Transverse colon (tissue), 4 donors: ENCODE measurements at regions not wholly inside any gene's neighbourhood (a gene's known extent, or its start where the extent isn't known, plus 50 kb on each side); places are given as distances from the start of the nearest gene placed in this dataset.

Experiments used
- POLR2AphosphoS5 ChIP-seq, 3 donors: sonication (generic); formaldehyde crosslinking; IDR thresholded peaks; one replicate each; pipeline ENCODE4 v1.6.1; 2016; ENCODE audit warnings: antibody characterized with exemption in 3 of 3
- TF ChIP-seq, protein P1 (sequence below), 5 experiments: fragments of 200-600 bp in 3 of 5; fragments of 450-650 bp in 2 of 5; sonication (generic) in 3 of 5; IDR thresholded peaks; 1 replicate in 2 of 5; 2 replicates in 3 of 5; pipeline ENCODE4 v1.5.1; 2016 to 2017; ENCODE audit warnings: antibody characterized with exemption in 5 of 5, inconsistent platforms in 3 of 5, mild to moderate bottlenecking in 2 of 5, moderate library complexity in 1 of 5

DNA sequence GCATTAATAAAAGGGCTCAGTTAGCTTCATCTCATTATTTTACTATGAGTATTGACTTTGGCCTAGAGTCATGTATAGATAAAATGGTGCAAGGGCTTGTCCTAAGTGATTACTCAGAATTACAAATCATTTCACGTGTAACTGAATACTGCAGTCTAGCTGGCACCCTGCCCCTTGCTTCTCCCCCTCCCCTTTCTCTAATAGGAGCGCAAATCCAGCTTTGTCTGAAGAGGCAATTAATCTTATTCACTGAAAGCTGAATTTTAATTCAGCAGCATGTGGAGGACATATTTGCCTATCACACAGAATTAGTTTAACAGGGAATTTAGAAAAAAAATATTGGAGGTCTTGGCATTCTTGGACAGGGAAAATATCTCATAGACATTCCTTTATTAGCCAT is 412.1 kb upstream of the DPH6 start:
- TF ChIP-seq, protein P1, sequence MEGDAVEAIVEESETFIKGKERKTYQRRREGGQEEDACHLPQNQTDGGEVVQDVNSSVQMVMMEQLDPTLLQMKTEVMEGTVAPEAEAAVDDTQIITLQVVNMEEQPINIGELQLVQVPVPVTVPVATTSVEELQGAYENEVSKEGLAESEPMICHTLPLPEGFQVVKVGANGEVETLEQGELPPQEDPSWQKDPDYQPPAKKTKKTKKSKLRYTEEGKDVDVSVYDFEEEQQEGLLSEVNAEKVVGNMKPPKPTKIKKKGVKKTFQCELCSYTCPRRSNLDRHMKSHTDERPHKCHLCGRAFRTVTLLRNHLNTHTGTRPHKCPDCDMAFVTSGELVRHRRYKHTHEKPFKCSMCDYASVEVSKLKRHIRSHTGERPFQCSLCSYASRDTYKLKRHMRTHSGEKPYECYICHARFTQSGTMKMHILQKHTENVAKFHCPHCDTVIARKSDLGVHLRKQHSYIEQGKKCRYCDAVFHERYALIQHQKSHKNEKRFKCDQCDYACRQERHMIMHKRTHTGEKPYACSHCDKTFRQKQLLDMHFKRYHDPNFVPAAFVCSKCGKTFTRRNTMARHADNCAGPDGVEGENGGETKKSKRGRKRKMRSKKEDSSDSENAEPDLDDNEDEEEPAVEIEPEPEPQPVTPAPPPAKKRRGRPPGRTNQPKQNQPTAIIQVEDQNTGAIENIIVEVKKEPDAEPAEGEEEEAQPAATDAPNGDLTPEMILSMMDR (IDR thresholded peaks at IDR 0.05), result no peak
- TF ChIP-seq POLR2AphosphoS5 (IDR thresholded peaks at IDR 0.05), result no peak
